GM21825 (cell line): ENCODE measurements at regions not wholly inside any gene's neighbourhood (a gene's known extent, or its start where the extent isn't known, plus 50 kb on each side); places are given as distances from the start of the nearest gene placed in this dataset.

Experiments used
- ATAC-seq: cut with Tn5 transposase; IDR thresholded peaks from one replicate; pipeline ENCODE4 v1.9.1; 2021; ENCODE audit warnings: mild to moderate bottlenecking, moderate library complexity; ENCODE audit not compliant: unreplicated experiment

GRCh38 chr6:98783578-98783977 lies 50.8 kb upstream of the POU3F2 start:
- ATAC-seq: no peak
